GM12878 (cell line): ENCODE measurements at regions not wholly inside any gene's neighbourhood (a gene's known extent, or its start where the extent isn't known, plus 50 kb on each side); places are given as distances from the start of the nearest gene placed in this dataset.

Experiments
- ATAC-seq: fragments of 200-7000 bp; cut with Tn5 transposase; 3 replicates; pipeline ENCODE4 v1.9.1; 2020; ENCODE audit warnings: mild to moderate bottlenecking, moderate library complexity
- BruUV-seq: library from RNA; stranded (reverse); fragments of 400-500 nt; replicated peaks from 2 replicates; lab custom pipeline; 2021; lab: Mats Ljungman, UMichigan
- CTCF ChIA-PET: fragments of 300-600 bp; sonication (Branson Sonifier 250); formaldehyde crosslinking; extraction: SDS; loops from one replicate; lab custom pipeline; 2021; ENCODE audit warnings: inconsistent platforms; lab: Yijun Ruan, JAX
- POLR2A ChIA-PET: fragments of 350-600 bp; formaldehyde crosslinking; extraction: SDS; loops from one replicate; lab custom pipeline; 2021; ENCODE audit warnings: inconsistent platforms; lab: Charles Lee
- RAD21 ChIA-PET: fragments of 300-600 bp; sonication (Branson Sonifier 250); formaldehyde crosslinking; loops from one replicate; lab custom pipeline; 2023; ENCODE audit warnings: antibody characterized with exemption; ENCODE audit not compliant: unreplicated experiment; lab: Charles Lee
- SMC1A ChIA-PET: fragments of 300-600 bp; sonication (Branson Sonifier 250); formaldehyde crosslinking; loops from one replicate; lab custom pipeline; 2023; ENCODE audit not compliant: unreplicated experiment, uncharacterized antibody; lab: Charles Lee
- DNase-seq: peaks from one replicate; pipeline ENCODE4 v3.0.0-alpha.2; 2011; ENCODE audit warnings: low read depth, low spot score
- FAIRE-seq: peaks from 3 replicates; lab custom pipeline; 2011; peaks lifted over from hg19 to GRCh38; lab: Jason Lieb, UNC
- H2AFZ ChIP-seq: 2 replicates; pipeline ENCODE4 v1.6.0; 2011; ENCODE audit warnings: low read depth, low read length, control low read depth; ENCODE audit not compliant: control insufficient read depth
- H3K27ac ChIP-seq: 2 replicates; pipeline ENCODE4 v1.5.1; 2011; ENCODE audit warnings: control low read depth; ENCODE audit not compliant: control insufficient read depth, insufficient read depth
- H3K27me3 ChIP-seq, 2 experiments: replicated peaks in 1 of 2; 2 replicates each; pipeline versions ENCODE4 v1.6.0 to v1.6.1; 2011; ENCODE audit warnings: low read length in 1 of 2; ENCODE audit not compliant: control insufficient read depth in 2 of 2, insufficient read depth in 2 of 2
- H3K36me3 ChIP-seq, 2 experiments: 2 replicates each; pipeline ENCODE4 v1.5.1; 2011; ENCODE audit warnings: low read length in 1 of 2; ENCODE audit not compliant: control insufficient read depth in 2 of 2, insufficient read depth in 2 of 2
- H3K4me1 ChIP-seq: 2 replicates; pipeline ENCODE4 v1.6.1; 2011; ENCODE audit warnings: mild to moderate bottlenecking, low read length, moderate library complexity, mixed read lengths; ENCODE audit not compliant: control insufficient read depth, insufficient read depth
- H3K4me2 ChIP-seq: 2 replicates; pipeline ENCODE4 v1.6.0; 2011; ENCODE audit warnings: control low read depth; ENCODE audit not compliant: control insufficient read depth, insufficient read depth
- H3K4me3 ChIP-seq: fragments of 200-600 bp; sonication (generic); 2 replicates; pipeline ENCODE4 v1.5.1; 2016
- H3K79me2 ChIP-seq: 2 replicates; pipeline ENCODE4 v1.6.0; 2011; ENCODE audit warnings: low read length; ENCODE audit not compliant: control insufficient read depth, insufficient read depth
- H3K9ac ChIP-seq: 2 replicates; pipeline ENCODE4 v1.8.0; 2011; ENCODE audit warnings: low read length, control low read depth, mixed read lengths; ENCODE audit not compliant: control insufficient read depth, insufficient read depth
- H3K9me3 ChIP-seq: replicated peaks from 3 replicates; pipeline ENCODE4 v1.5.1; 2011; ENCODE audit warnings: mild to moderate bottlenecking, low read length; ENCODE audit not compliant: control insufficient read depth, insufficient read depth
- H4K20me1 ChIP-seq: 2 replicates; pipeline ENCODE4 v1.6.0; 2011; ENCODE audit not compliant: control insufficient read depth, insufficient read depth
- BRCA1 ChIP-seq: IDR thresholded peaks from 2 replicates; pipeline ENCODE4 v1.6.1; 2011; ENCODE audit warnings: low read depth, low read length, improper control_type of control experiment
- CEBPZ ChIP-seq: fragments of 150-350 bp; IDR thresholded peaks from 2 replicates; pipeline ENCODE4 v1.6.1; 2016; ENCODE audit warnings: low read depth, low read length
- CHD2 ChIP-seq: IDR thresholded peaks from 2 replicates; pipeline ENCODE4 v1.6.1; 2011; ENCODE audit warnings: low read depth, low read length, improper control_type of control experiment, borderline replicate concordance
- DPF2 ChIP-seq: fragments of 450-650 bp; IDR thresholded peaks from 2 replicates; pipeline ENCODE4 v1.6.1; 2017; ENCODE audit warnings: mild to moderate bottlenecking
- SRF ChIP-seq, 2 experiments: IDR thresholded peaks; 2 replicates each; pipeline ENCODE4 v1.6.1; 2011; ENCODE audit warnings: low read depth in 2 of 2, low read length in 2 of 2, mild to moderate bottlenecking in 1 of 2, moderate library complexity in 1 of 2
- WGBS: methylation state at CpG from one replicate; pipeline ENCODE4 v1.1.6; 2016; ENCODE audit warnings: low lambda C conversion rate; ENCODE audit not compliant: insufficient replicate concordance, insufficient coverage; ENCODE audit errors: missing lambda C conversion rate; 5-methylcytosine and 5-hydroxymethylcytosine counted together
- in situ Hi-C: fragments of 300-500 bp; cut with MboI; formaldehyde crosslinking; loops from 9 replicates; pipeline ENCODE4 v1.14.3; 2018; ENCODE audit warnings: mixed read lengths
- intact Hi-C: fragments of 100-400 bp; cut with micrococcal nuclease; formaldehyde crosslinking; loops from one replicate; pipeline ENCODE4 v1.14.2; 2022; ENCODE audit not compliant: unreplicated experiment

GRCh38 chr16:65819136-65819898, 547.2 kb upstream of the CDH5 start:
- Histone ChIP-seq H3K4me2 (no peak overlapping the region), H3K27ac (no peak overlapping the region), H3K9me3 (no peaks in the 10 kb centered on the region), H4K20me1 (no peaks in the 10 kb centered on the region), H3K4me1 (no peaks in the 10 kb centered on the region)
- ChIA-PET RAD21 (no interaction called here), CTCF (no interaction called here)
- 15% methylated on average over 4 of the region's 4 CpGs for WGBS
- DNase-seq = no peak
- no peak for ATAC-seq
- no peak for FAIRE-seq
- TF ChIP-seq CHD2 (no peak), SRF (IDR thresholded peaks at IDR 0.05; ENCODE audit: low read depth in 2 of 2, low read length in 2 of 2) (no peak), DPF2 (no peak), BRCA1 (no peak), CEBPZ (no peak)
- TF ChIP-seq, all 136 proteins: peak for 0
- no peak overlapping the region for H3K9ac ChIP-seq
- in situ Hi-C loops = no loop called here
- H3K79me2 ChIP-seq = no peaks in the 10 kb centered on the region
- no peak overlapping the region for H2AFZ ChIP-seq
- no peaks in the 10 kb centered on the region for H3K36me3 ChIP-seq
- no peak overlapping the region for H3K4me3 ChIP-seq
- POLR2A ChIA-PET = no interaction called here
- no TSS peak for BruUV-seq
- SMC1A ChIA-PET = no interaction called here
- intact Hi-C loops = no loop called here
- H3K27me3 ChIP-seq = no peaks in the 10 kb centered on the region; a peak in 1 of 4 replicates
